HCT116 (cell line): ENCODE measurements at regions not wholly inside any gene's neighbourhood (a gene's known extent, or its start where the extent isn't known, plus 50 kb on each side); places are given as distances from the start of the nearest gene placed in this dataset.
"Not testable (repeated sequence)": the region's sequence is repeated elsewhere in the genome, so short reads cannot be mapped to it uniquely, and the experiment has no call there.

Source experiments
- ATAC-seq: fragments of 200-7000 bp; cut with Tn5 transposase; 2 replicates; pipeline ENCODE4 v1.9.1; 2020; ENCODE audit warnings: mild to moderate bottlenecking, moderate library complexity
- BruUV-seq: library from RNA; stranded (reverse); fragments of 400-500 nt; replicated peaks from 2 replicates; lab custom pipeline; 2021; lab: Mats Ljungman, UMichigan
- CTCF ChIA-PET: fragments of 300-600 bp; sonication (Branson Sonifier 250); formaldehyde crosslinking; loops from one replicate; lab custom pipeline; 2021; ENCODE audit warnings: antibody characterized with exemption; lab: Charles Lee
- POLR2A ChIA-PET: fragments of 300-600, 350-600 bp; sonication (Branson Sonifier 250); formaldehyde crosslinking; loops from one replicate; lab custom pipeline; 2021; ENCODE audit warnings: antibody characterized with exemption; lab: Charles Lee
- RAD21 ChIA-PET, 2 experiments: fragments of 300-600 bp; sonication (Branson Sonifier 250); formaldehyde crosslinking; loops; one replicate each; lab custom pipeline; 2023; ENCODE audit warnings: low total read pairs in 2 of 2; ENCODE audit not compliant: uncharacterized antibody in 2 of 2, unreplicated experiment in 2 of 2, low non-redundant PET in 1 of 2; lab: Charles Lee
- DNase-seq: peaks from one replicate; pipeline ENCODE4 v3.0.0-alpha.2; 2010; ENCODE audit warnings: low read depth, low spot score
- H2AFZ ChIP-seq: fragments of 200-600 bp; shearing (Covaris generic), sonication (generic); 2 replicates; pipeline ENCODE4 v1.6.1; 2017; ENCODE audit warnings: low read depth, mixed run types, mixed read lengths, antibody characterized with exemption, low read length; ENCODE audit not compliant: poor library complexity, severe bottlenecking
- H3K27ac ChIP-seq: 2 replicates; pipeline ENCODE4 v1.5.1; 2012; ENCODE audit warnings: low read depth, low read length
- H3K27me3 ChIP-seq: fragments of 200-600 bp; sonication (generic); 2 replicates; pipeline ENCODE4 v1.6.1; 2016; ENCODE audit warnings: mixed run types, low read length, mixed read lengths; ENCODE audit not compliant: insufficient read depth
- H3K36me3 ChIP-seq, 2 experiments: fragments of 200-500 bp in 1 of 2; fragments of 200-600 bp in 1 of 2; sonication (Bioruptor generic) in 1 of 2; sonication (generic) in 1 of 2; 2 replicates each; pipeline versions ENCODE4 v1.5.1 to v1.6.1; 2014 to 2016; ENCODE audit warnings: low read length in 2 of 2, inconsistent platforms in 1 of 2, mixed read lengths in 1 of 2, mixed run types in 1 of 2; ENCODE audit not compliant: insufficient read depth in 2 of 2, control insufficient read depth in 1 of 2
- H3K4me1 ChIP-seq, 2 experiments: fragments of 200-600 bp in 1 of 2; sonication (generic) in 1 of 2; 2 replicates each; pipeline versions ENCODE4 v1.5.1 to v1.6.1; 2012 to 2017; ENCODE audit warnings: low read length in 2 of 2, inconsistent platforms in 1 of 2, mild to moderate bottlenecking in 1 of 2, mixed read lengths in 1 of 2, mixed run types in 1 of 2, moderate library complexity in 1 of 2; ENCODE audit not compliant: insufficient read depth in 2 of 2, control insufficient read depth in 1 of 2
- H3K4me2 ChIP-seq: fragments of 200-600 bp; sonication (generic); 2 replicates; pipeline ENCODE4 v1.6.1; 2017; ENCODE audit warnings: mixed run types, low read length, mixed read lengths
- H3K4me3 ChIP-seq, 2 experiments: fragments of 200-600 bp in 1 of 2; sonication (generic) in 1 of 2; replicated peaks in 1 of 2; 2 replicates each; pipeline ENCODE4 v1.5.1; 2011 to 2016; ENCODE audit warnings: low read length in 2 of 2, control low read depth in 1 of 2, low read depth in 1 of 2, mild to moderate bottlenecking in 1 of 2, mixed read lengths in 1 of 2, mixed run types in 1 of 2
- H3K79me2 ChIP-seq: fragments of 200-600 bp; sonication (generic); 2 replicates; pipeline ENCODE4 v1.6.1; 2017; ENCODE audit warnings: mild to moderate bottlenecking, mixed run types, low read length, moderate library complexity, mixed read lengths; ENCODE audit not compliant: insufficient read depth
- H3K9ac ChIP-seq: fragments of 200-600 bp; sonication (generic); 2 replicates; pipeline ENCODE4 v1.6.1; 2016; ENCODE audit warnings: low read length, mixed read lengths
- H3K9me2 ChIP-seq: fragments of 200-600 bp; sonication (generic), shearing (Covaris generic); 2 replicates; pipeline ENCODE4 v1.6.1; 2017; ENCODE audit warnings: mixed run types, mild to moderate bottlenecking, moderate library complexity; ENCODE audit not compliant: insufficient read depth
- H3K9me3 ChIP-seq, 2 experiments: fragments of 200-500 bp in 1 of 2; fragments of 200-600 bp in 1 of 2; sonication (Bioruptor generic) in 1 of 2; sonication (generic) in 1 of 2; 2 replicates each; pipeline ENCODE4 v1.6.1; 2014 to 2017; ENCODE audit warnings: low read length in 2 of 2, mixed read lengths in 2 of 2, inconsistent platforms in 1 of 2, low read depth in 1 of 2, mild to moderate bottlenecking in 1 of 2, mixed run types in 1 of 2, moderate library complexity in 1 of 2; ENCODE audit not compliant: control insufficient read depth in 1 of 2, insufficient read depth in 1 of 2
- H4K20me1 ChIP-seq: fragments of 200-600 bp; sonication (generic), shearing (Covaris generic); 2 replicates; pipeline ENCODE4 v1.6.1; 2017; ENCODE audit warnings: mixed run types, mild to moderate bottlenecking, moderate library complexity; ENCODE audit not compliant: insufficient read depth
- CEBPB ChIP-seq: IDR thresholded peaks from 2 replicates; pipeline ENCODE4 v1.6.1; 2012; ENCODE audit warnings: low read depth
- CTCF ChIP-seq, 3 experiments: fragments of 200-600 bp in 1 of 3; sonication (generic) in 1 of 3; IDR thresholded peaks in 2 of 3; conservative IDR thresholded peaks in 1 of 3; 2 replicates each; pipeline ENCODE4 v1.5.1; 2012 to 2017; ENCODE audit warnings: low read depth in 2 of 3, low read length in 2 of 3, antibody characterized with exemption in 1 of 3, borderline replicate concordance in 1 of 3, control low read depth in 1 of 3, mild to moderate bottlenecking in 1 of 3, mixed read lengths in 1 of 3, mixed run types in 1 of 3, moderate library complexity in 1 of 3; ENCODE audit not compliant: insufficient read depth in 1 of 3
- ELF1 ChIP-seq: IDR thresholded peaks from 2 replicates; pipeline ENCODE4 v1.6.1; 2012; ENCODE audit warnings: low read depth, borderline replicate concordance
- FOSL1 ChIP-seq: IDR thresholded peaks from 2 replicates; pipeline ENCODE4 v1.6.1; 2012; ENCODE audit warnings: low read depth
- POLR2A ChIP-seq: IDR thresholded peaks from 2 replicates; pipeline ENCODE4 v1.7.0; 2011; ENCODE audit warnings: borderline replicate concordance; ENCODE audit not compliant: insufficient read depth, insufficient read length; ENCODE audit errors: extremely low read depth
- SIN3A ChIP-seq: IDR thresholded peaks from 2 replicates; pipeline ENCODE4 v1.6.1; 2012; ENCODE audit warnings: low read depth
- SP1 ChIP-seq: IDR thresholded peaks from 2 replicates; pipeline ENCODE4 v1.6.1; 2012; ENCODE audit warnings: low read depth
- SRF ChIP-seq: IDR thresholded peaks from 2 replicates; pipeline ENCODE4 v1.6.1; 2012; ENCODE audit warnings: low read depth
- ZFX ChIP-seq: fragments of 450-650 bp; IDR thresholded peaks from 2 replicates; pipeline ENCODE4 v1.6.1; 2017
- ZNF274 ChIP-seq: fragments of 200-500 bp; sonication (Bioruptor generic); IDR thresholded peaks from 2 replicates; pipeline ENCODE4 v1.6.1; 2014; ENCODE audit warnings: mild to moderate bottlenecking, low read depth, low read length, inconsistent platforms
- intact Hi-C: fragments of 100-400 bp; cut with micrococcal nuclease; formaldehyde crosslinking; loops from 2 replicates; pipeline ENCODE4 v1.10.0; 2022
- TF ChIP-seq, protein P1 (sequence below): IDR thresholded peaks from 2 replicates; pipeline ENCODE4 v1.6.1; 2012
- TF ChIP-seq, protein P2 (sequence below): IDR thresholded peaks from 2 replicates; pipeline ENCODE4 v1.6.1; 2011; ENCODE audit warnings: mild to moderate bottlenecking, low read length, moderate library complexity; ENCODE audit not compliant: insufficient replicate concordance; ENCODE audit errors: extremely low read depth
- TF ChIP-seq, protein P3 (sequence below): IDR thresholded peaks from 2 replicates; pipeline ENCODE4 v1.6.1; 2012

- not testable (repeated sequence) for ATAC-seq, H3K36me3 ChIP-seq, DNase-seq
Observed at GRCh38 chr3:110367289-110367688, 704.3 kb upstream of the NECTIN3 start.

GRCh38 chr3:110375751-110376518 lies 695.7 kb upstream of the NECTIN3 start:
- intact Hi-C loops = no loop called here
- BruUV-seq = no TSS peak
- Histone ChIP-seq H3K27me3 (no peaks in the 10 kb centered on the region), H3K4me2 (no peak overlapping the region), H3K9me3 (no peaks in the 10 kb centered on the region), H4K20me1 (no peaks in the 10 kb centered on the region), H3K79me2 (no peaks in the 10 kb centered on the region), H3K9ac (no peak overlapping the region), H3K4me1 (no peaks in the 10 kb centered on the region), H3K4me3 (no peak overlapping the region), H2AFZ (no peak overlapping the region), H3K9me2 (no peaks in the 10 kb centered on the region), H3K27ac (no peak overlapping the region), H3K36me3 (no peaks in the 10 kb centered on the region)
- ChIA-PET RAD21 (no interaction called here), POLR2A (no interaction called here), CTCF (no interaction called here)
- DNase-seq = no peak
- no peak for TF ChIP-seq SP1
- no peak for TF ChIP-seq ZFX
- TF ChIP-seq CTCF (IDR thresholded peaks at IDR 0.05 in 2 of 3, conservative IDR thresholded peaks at IDR 0.05 in 1 of 3; ENCODE audit: borderline replicate concordance in 1 of 3, insufficient read depth in 1 of 3, low read depth in 2 of 3, low read length in 2 of 3) = no peak
- no peak for TF ChIP-seq ELF1
- TF ChIP-seq, protein P1, sequence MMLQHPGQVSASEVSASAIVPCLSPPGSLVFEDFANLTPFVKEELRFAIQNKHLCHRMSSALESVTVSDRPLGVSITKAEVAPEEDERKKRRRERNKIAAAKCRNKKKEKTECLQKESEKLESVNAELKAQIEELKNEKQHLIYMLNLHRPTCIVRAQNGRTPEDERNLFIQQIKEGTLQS = no peak
- TF ChIP-seq, protein P2, sequence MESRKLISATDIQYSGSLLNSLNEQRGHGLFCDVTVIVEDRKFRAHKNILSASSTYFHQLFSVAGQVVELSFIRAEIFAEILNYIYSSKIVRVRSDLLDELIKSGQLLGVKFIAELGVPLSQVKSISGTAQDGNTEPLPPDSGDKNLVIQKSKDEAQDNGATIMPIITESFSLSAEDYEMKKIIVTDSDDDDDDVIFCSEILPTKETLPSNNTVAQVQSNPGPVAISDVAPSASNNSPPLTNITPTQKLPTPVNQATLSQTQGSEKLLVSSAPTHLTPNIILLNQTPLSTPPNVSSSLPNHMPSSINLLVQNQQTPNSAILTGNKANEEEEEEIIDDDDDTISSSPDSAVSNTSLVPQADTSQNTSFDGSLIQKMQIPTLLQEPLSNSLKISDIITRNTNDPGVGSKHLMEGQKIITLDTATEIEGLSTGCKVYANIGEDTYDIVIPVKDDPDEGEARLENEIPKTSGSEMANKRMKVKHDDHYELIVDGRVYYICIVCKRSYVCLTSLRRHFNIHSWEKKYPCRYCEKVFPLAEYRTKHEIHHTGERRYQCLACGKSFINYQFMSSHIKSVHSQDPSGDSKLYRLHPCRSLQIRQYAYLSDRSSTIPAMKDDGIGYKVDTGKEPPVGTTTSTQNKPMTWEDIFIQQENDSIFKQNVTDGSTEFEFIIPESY = no peak
- TF ChIP-seq ZNF274 = no peak
- no peak for TF ChIP-seq POLR2A
- TF ChIP-seq SIN3A = no peak
- no peak for TF ChIP-seq FOSL1
- no peak for TF ChIP-seq CEBPB
- TF ChIP-seq SRF = no peak
- TF ChIP-seq, protein P3, sequence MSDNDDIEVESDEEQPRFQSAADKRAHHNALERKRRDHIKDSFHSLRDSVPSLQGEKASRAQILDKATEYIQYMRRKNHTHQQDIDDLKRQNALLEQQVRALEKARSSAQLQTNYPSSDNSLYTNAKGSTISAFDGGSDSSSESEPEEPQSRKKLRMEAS = no peak
- no peak for ATAC-seq

More at GRCh38 chr3:110367289-110367688, 704.3 kb upstream of the NECTIN3 start:
- RAD21 ChIA-PET, H3K79me2 ChIP-seq, H3K9me2 ChIP-seq, H3K9me3 ChIP-seq, H2AFZ ChIP-seq, H3K9ac ChIP-seq, H3K4me2 ChIP-seq, BruUV-seq, H4K20me1 ChIP-seq, intact Hi-C loops, H3K4me3 ChIP-seq, H3K4me1 ChIP-seq, H3K27me3 ChIP-seq, H3K27ac ChIP-seq, CTCF ChIA-PET, POLR2A ChIA-PET: not testable (repeated sequence)
